GM12865 (cell line): ENCODE measurements at regions not wholly inside any gene's neighbourhood (a gene's known extent, or its start where the extent isn't known, plus 50 kb on each side); places are given as distances from the start of the nearest gene placed in this dataset.

ENCODE experiments used
- DNase-seq: peaks from one replicate; pipeline ENCODE4 v3.0.0; 2010; ENCODE audit warnings: low read depth
- H3K4me3 ChIP-seq: 2 replicates; pipeline ENCODE4 v1.5.1; 2011; ENCODE audit warnings: mild to moderate bottlenecking, low read depth, low read length, control low read depth
- CTCF ChIP-seq: IDR thresholded peaks from 2 replicates; pipeline ENCODE4 v1.5.1; 2011; ENCODE audit warnings: low read length, control low read depth, low read depth, inconsistent platforms; ENCODE audit not compliant: insufficient read depth; ENCODE audit errors: missing control alignments

DNA sequence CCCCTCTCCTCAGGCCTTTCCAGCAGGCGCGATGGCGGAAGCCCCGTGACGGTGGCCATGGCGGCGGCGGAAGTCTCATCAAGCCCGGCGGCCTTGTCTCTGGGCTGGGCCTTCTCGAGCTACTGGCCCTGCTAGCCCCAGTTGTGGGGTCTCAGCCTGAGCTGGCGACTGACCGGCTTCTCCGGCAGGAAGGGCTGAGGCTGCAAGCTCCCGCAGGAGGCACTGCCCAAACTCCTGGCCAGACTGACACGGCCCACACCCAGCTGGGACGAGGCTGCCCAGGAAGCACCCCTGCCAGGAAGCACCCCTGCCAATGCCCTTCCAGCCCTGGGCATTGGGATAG, 88.5 kb upstream of the ANKH start:
- DNase-seq = no peak
- no peak overlapping the region for H3K4me3 ChIP-seq
- TF ChIP-seq CTCF = no peak

GRCh38 chr5:14959399-14960119, 88.0 kb upstream of the ANKH start:
- no peak overlapping the region for H3K4me3 ChIP-seq
- DNase-seq = no peak
- no peak for TF ChIP-seq CTCF

DNA sequence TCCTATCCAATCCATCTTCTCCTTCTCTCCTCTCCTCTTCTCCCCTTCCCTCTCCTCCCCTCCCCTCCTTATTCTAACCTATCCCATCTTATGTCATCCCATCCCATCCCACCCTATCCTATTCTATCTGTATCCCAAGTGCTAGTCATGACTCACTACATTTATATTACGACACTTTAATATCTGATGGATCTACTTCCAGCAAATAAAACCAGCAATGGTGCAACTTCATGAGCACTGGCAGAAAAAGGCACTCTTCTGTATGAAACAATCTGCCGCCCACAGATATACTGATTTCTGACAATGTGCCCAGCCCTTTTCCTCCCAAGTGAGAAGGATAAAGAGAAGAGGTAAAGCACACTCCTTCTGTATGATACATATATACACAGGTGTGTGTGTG, 86.6 kb upstream of the ANKH start:
- no peak for TF ChIP-seq CTCF
- no peak for DNase-seq
- no peak overlapping the region for H3K4me3 ChIP-seq

GRCh38 chr5:14956423-14957046, 85.0 kb upstream of the ANKH start:
- H3K4me3 ChIP-seq = no peak overlapping the region
- no peak for TF ChIP-seq CTCF
- DNase-seq = no peak

- no peak for TF ChIP-seq CTCF
- H3K4me3 ChIP-seq = no peak overlapping the region
- DNase-seq = no peak
Observed at GRCh38 chr5:14954616-14955343, 83.2 kb upstream of the ANKH start.

GRCh38 chr5:14954216-14954615, 82.6 kb upstream of the ANKH start:
- DNase-seq = no peak
- TF ChIP-seq CTCF = no peak
- H3K4me3 ChIP-seq = no peak overlapping the region
